CMK (cell line): ENCODE measurements at regions not wholly inside any gene's neighbourhood (a gene's known extent, or its start where the extent isn't known, plus 50 kb on each side); places are given as distances from the start of the nearest gene placed in this dataset.

Experiments used
- DNase-seq: peaks from one replicate; pipeline ENCODE4 v3.0.0-alpha.2; 2010; ENCODE audit warnings: low read depth

DNA sequence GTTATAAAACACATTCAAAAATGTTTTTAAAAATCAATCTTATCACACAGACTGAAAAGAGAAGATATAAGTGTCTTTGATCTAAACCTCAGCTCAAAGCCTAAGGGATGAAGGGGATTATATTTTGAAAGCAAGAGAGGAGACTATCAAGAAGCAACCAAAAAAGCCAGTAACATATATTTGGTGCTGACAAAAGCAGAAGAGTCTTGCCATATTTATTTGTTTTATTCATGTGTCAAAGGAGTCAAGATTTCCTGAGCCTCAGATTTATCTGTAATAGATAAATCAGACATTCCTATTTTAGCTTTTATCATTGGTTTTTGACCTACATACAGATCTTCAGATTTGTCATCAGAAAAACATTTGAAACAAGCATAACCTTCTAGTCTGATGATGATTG is 798.6 kb upstream of the PCDH9 start:
- no peak for DNase-seq

DNA sequence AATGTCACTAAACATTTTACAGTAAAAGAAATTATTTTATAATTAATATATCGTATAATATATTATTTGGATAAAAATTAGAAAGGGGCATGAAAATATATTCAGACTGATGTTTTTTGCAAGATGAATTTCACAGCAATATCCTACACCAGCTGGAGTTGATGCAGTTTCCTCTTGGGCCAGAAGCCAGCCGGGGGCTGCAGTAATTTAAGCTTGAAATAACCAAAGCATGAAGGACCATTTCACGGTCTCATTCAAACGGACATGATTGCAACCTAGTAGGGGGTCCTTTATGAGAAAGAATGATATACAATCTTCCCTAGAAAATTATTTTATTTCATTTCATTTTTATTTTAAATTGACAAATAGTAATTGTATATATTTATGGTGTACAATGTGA is 797.2 kb upstream of the PCDH9 start:
- no peak for DNase-seq

- DNase-seq = no peak
Measured at GRCh38 chr13:68026077-68026476, 795.9 kb upstream of the PCDH9 start.

DNA sequence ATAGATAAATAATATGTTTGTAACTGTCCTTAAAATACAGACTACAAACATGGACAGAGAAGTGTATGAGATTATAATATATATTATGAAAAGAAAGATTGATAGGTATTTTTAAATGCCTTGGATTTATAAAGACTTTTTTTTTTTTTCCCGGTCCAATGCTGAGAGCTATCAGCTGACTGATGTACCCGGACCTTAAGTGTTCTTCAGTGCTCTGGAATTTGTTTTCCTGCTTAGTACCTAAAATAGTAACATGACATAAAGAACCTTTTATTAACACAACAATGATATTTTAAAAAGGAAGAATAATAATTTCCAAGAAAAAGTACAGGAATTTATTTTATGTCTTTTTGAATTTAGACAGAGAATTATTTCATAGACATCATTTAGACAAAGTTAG is 795.5 kb upstream of the PCDH9 start:
- no peak for DNase-seq

DNA sequence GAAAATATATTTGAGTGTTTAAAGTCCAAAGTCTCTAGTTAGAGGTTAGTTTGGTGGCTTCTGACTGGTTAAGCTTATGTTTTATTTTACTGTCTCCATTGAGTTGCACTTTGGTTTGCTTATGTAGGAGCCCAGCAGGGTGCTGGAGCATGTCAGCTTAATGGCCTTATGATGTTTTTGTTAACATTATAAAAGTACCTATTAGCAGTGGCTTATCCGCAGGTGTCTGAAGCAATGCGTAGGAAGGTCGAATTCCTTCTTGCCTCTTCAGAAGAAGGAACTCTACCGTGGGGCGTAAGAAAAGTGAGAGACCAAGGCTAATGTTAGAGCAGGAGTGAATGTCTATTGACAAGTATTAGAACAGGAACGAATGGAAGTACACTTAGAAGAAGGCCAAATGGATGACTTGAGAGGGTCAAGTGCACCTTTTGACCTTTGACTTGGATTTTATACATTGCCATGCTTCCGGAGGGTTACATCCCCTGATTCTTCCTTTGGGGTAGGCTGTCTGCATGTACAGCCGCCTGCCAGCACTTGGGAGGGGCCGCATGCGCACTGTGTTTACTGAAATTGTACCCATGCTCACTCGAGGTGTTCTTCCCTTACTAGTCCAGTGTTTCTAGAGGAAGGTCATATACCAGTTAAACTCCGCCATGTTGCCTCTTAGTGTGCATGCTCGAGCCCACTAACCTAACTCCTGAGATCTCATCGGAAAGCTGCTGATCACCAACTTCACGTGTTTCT is 793.9 kb upstream of the PCDH9 start:
- no peak for DNase-seq

GRCh38 chr13:68019901-68020300 is 789.8 kb upstream of the PCDH9 start:
- no peak for DNase-seq

- DNase-seq = no peak
Measured at GRCh38 chr13:68009546-68009945, 779.4 kb upstream of the PCDH9 start.

DNA sequence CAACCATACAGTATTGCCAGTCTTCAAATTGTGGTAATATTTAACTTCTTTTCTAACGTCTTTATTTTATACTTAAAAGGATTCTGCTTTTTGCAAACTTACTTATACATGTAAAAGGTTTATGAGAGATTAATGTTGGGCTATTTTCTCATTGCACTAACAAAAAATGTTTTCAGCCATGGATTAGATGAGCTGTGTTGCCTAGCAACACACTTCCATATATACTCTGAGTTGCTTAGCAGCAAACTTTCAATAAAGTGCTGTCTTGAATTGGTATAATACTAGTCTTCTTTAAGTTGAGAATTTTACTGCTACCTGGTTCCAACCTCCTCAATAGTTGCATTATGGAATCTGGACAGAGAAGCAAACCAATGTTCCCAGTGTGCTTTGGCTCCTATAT is 777.4 kb upstream of the PCDH9 start:
- DNase-seq = no peak

- no peak for DNase-seq
Measured at GRCh38 chr13:67996101-67996500, 766.0 kb upstream of the PCDH9 start.

- no peak for DNase-seq
Measured at GRCh38 chr13:67990868-67991267, 760.7 kb upstream of the PCDH9 start.

- DNase-seq = no peak
Measured at GRCh38 chr13:67986234-67986633, 756.1 kb upstream of the PCDH9 start.

DNA sequence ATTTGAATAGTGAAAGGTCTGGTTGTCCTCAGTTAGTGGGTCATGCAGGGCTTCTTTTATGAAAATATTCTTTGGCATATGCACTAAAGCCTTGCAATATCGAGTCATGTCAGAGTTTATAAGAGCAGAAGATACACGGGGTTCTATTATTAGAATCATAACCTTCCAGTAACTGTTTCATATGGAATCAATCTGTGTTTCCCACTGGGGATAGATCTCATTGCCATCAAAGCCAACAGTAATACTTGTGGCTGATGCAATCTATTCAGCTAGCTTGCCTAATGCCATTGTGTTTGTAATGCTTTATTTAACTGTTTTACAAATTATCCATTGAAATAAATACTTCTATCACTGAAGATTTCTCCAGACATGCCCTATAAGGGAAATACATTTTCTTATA is 746.9 kb upstream of the PCDH9 start:
- DNase-seq = no peak

- DNase-seq = no peak
Measured at GRCh38 chr13:67971291-67971690, 741.2 kb upstream of the PCDH9 start.

- no peak for DNase-seq
Measured at GRCh38 chr13:67967031-67967430, 736.9 kb upstream of the PCDH9 start.

DNA sequence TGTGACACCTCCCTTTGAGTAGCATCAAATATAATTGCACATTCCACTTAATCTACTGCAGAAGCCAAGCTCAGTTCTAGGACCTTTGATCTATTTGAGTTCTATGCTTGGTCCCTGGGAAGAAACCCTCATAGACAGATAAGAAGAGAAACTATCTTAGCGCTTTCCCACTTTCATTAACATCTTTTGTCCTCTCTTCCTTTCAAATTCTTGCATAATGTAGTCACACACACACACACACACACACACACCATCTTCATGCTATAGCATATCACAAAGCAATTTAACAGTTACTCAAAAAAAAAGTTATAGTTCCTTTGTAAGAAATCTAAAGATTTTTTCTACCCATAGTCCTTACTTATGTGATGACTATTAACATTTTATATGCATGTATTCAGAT is 735.9 kb upstream of the PCDH9 start:
- no peak for DNase-seq

DNA sequence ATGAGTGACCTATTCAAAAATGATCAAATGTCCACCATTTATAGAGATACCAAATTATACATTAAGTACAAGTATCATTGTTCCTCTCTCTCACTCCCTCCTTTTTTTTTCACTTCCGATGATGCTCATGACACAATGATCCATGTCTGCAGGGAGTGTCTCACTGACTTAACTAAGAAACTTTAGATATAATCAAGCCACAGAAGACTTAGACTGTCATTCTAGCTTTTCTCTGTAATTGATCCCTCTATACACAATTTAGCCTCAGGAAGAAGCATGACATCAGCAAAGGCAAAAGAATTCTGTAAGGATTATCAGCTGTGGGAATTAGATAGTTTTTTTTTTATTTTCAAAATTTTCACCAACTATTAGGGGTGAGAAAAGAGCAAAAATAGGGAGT is 734.9 kb upstream of the PCDH9 start:
- DNase-seq = no peak

DNA sequence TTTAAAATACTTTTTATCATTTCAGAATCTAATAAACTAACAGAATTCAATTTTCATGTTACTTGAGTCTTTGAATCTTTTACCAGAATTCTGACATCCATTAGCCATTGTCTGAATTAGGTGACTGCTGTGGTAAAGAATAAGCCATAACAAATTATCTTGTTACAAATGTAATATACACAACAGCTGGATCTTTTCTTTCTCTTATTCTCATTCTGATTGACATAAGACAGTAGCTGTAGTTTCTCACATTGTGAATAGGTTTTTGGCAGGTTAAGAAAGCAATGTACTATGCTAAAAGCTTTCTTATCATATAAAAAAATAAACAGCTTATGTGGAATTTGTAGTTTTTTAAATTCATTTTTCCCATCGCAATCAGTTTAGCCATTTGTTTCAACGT is 734.0 kb upstream of the PCDH9 start:
- DNase-seq = no peak

DNA sequence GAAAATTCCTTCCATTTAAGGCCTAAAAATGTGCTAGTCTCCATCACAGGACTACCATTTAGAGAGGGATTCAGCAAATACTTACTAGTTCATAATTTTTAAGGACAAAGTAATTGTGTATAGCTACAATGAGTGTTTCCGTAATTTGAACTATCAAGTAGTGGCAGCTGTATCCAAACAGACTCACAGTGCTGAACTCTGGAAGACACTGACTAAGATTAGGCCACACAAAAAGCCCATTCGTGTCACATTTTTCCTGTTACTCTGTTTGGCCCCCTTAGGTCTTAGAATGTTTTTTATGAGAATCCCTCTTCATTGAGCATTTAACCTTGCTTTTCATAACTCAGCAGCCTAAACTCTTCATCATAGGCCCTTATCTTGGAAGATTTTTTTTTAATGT is 731.2 kb upstream of the PCDH9 start:
- DNase-seq = no peak

- DNase-seq = no peak
Measured at GRCh38 chr13:67951431-67951830, 721.3 kb upstream of the PCDH9 start.

- no peak for DNase-seq
Measured at GRCh38 chr13:67950603-67951002, 720.5 kb upstream of the PCDH9 start.

DNA sequence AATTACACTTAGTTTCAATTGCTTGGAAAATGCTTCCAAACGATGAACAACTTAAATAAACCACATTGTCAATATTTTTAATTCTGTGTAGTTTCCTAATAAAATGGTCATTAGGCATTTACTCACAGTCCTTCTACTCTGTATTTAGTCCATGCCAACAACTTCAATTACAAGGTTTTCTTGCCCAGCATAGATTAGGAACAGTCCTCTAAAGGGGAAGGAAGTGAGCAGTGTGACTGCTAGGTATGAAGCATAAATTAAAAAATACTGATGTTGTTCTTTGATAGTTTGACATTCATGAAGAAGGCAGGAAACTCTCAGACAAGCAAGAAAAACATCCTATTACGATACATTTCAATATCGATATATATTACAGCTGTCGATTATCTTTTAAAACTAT is 716.0 kb upstream of the PCDH9 start:
- DNase-seq = no peak

DNA sequence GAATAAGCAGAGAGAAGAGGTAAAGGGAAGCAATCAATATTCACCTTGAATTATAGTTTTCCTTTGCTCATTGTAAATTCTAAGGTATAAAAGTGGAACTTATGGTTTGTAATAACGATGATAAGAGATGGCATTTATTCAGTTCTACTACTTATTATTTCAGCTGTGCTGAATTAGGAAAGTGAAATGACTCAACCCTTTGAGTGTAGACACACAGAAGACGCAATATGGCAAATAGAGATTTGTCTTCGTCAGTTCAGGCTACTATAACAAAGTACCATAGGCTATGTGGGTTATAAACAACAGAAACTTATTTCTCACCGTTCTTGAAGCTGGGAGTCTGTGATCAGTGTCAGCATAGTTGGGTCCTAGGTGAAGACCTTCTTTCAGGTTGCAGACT is 713.0 kb upstream of the PCDH9 start:
- DNase-seq = no peak

DNA sequence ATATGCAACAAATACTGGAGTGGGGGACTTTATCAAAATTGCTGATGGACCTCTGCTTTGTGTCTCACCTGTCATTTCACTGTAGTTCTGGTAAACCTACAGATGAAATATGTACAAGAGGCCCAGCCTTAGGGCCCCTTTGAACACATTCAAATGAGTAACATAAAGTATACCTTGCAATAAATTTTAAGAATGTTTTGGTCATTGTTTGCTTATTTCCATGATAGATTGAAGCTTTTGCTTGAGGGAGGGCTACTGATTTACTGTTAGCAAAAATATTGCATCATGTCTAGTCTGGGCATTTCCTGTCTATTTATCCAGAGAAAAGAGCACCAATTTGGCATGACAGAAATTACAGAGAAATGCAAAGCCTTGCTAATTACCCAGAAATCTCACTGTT is 705.5 kb upstream of the PCDH9 start:
- DNase-seq = no peak

- DNase-seq = no peak
Measured at GRCh38 chr13:67934617-67935330, 704.6 kb upstream of the PCDH9 start.
